SK-N-SH (cell line): ENCODE measurements at regions not wholly inside any gene's neighbourhood (a gene's known extent, or its start where the extent isn't known, plus 50 kb on each side); places are given as distances from the start of the nearest gene placed in this dataset.

ENCODE experiments used
- CTCF ChIP-seq: fragments of 200-600 bp; sonication (generic); IDR thresholded peaks from 2 replicates; pipeline ENCODE4 v1.6.1; 2017; ENCODE audit warnings: antibody characterized with exemption, mild to moderate bottlenecking, moderate library complexity
- NFIC ChIP-seq: IDR thresholded peaks from 2 replicates; pipeline ENCODE4 v1.4.0; 2012; ENCODE audit warnings: borderline replicate concordance
- YY1 ChIP-seq: IDR thresholded peaks from 2 replicates; pipeline ENCODE4 v1.4.0; 2012; ENCODE audit warnings: low read depth, mild to moderate bottlenecking

GRCh38 chr15:70171256-70171886 is 73.7 kb upstream of the TLE3 start:
- TF ChIP-seq NFIC (no peak), CTCF (no peak), YY1 (no peak)
